Kidney capillary endothelial cell (primary cell): ENCODE measurements at regions not wholly inside any gene's neighbourhood (a gene's known extent, or its start where the extent isn't known, plus 50 kb on each side); places are given as distances from the start of the nearest gene placed in this dataset.

ENCODE experiments used
- DNase-seq: peaks from one replicate; pipeline ENCODE4 v3.0.0-alpha.2; 2018; ENCODE audit warnings: low spot score

DNA sequence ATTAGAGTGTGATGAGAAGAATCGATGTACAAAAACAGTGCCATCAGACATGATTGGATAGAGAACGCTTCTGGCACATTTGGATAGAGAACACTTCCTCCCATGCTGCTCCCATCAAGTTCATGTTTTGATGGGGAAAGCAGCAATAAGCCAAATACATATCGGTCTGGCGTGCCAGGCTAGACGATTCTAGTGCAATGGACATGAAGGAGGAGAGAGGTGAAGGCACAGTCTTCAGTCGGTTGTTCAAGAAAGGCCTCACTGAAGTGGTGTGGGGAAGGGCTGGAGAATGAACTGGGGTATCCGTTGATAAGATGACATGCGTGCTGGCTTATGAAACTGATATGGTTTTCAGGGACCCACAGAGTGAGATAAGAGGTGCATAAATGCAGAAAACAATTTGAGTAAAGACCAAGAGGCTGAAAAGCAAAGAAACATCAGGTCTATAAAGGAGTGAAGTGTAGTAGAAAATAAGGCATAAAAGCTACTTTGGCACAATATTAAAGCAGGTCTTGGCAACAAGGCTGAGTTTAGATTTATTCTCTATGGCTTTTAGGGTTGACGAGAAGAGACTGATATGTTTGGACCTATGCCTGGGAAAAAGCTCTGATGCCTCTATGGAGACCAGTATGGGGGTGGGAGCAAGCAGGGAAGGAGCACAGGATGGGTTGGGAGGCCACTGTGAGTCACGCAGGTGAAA, 117.6 kb upstream of the PIEZO2 start:
- no peak for DNase-seq

DNA sequence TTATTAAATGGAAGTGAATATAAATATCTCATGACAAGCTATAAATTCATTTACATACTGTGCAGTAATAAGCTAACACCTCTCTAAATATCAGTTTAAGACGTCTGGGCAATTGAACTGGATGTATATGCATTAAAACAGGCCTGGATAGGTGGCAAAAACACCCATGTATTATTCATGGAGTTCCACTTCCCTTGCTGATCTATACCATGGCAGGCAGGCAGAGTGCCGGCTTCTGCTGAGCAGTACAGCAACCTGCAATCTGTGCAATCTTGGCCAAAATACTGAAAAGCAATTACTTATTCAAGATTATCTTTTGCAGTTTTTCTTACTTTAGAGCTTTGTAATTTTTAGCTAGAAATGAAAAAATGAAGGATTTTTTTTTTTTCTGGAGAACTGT, 112.1 kb upstream of the PIEZO2 start:
- no peak for DNase-seq

DNA sequence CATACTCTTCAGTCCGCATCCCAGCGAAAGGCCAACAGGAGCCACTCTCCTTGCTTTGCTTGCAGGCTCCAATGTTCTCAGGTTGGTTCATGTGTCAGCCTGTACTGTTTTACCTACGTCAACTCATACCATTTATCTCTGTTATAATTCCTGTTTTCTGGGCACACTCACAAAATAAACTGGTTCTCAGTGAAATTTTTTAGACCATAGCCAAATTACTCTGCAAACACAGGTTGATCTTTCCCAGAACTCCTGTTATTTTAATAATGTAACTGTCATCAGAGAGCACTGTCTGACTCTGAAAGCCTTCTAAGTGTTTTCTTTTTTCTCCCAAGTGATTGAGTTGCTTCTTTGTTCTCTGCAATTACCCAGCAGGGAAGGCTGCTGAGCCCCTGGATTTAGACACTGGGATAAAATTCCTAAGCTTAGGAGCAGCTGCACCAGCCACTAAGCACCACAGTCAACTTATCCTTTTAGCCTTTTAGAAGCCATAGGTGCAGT, 111.6 kb upstream of the PIEZO2 start:
- no peak for DNase-seq

DNA sequence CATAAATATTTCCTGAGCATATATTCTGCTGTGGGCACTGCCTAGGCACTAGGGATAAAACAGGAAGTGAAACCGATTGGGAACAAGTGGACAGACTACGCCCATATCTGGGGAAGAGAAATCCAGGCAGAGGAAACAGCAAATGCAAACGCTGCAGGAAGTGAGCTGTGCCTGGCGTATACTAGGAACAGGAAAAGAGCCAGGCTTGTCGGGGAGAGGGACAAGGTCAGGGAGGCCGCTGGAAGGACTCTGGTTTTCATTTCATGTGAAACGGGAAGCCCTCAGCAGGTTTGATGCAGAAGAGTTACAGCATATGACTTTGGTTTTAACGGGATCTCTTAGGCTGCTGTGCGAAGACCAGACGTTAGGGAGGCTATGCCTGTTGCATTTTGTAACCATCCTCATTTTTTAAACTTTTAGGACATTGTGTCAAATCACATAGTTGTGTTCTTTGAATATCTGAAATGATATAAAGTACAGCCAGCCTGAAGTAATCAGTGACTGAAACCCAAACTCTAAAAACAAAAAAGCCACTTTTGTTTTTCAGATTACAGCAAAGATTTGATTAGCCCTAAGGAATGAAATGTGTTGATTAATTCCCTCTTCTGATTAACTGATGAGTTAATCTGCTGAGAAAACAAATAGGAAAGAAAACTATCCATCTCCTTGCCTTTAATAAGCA, 110.2 kb upstream of the PIEZO2 start:
- peak; percentile 47 for DNase-seq

DNA sequence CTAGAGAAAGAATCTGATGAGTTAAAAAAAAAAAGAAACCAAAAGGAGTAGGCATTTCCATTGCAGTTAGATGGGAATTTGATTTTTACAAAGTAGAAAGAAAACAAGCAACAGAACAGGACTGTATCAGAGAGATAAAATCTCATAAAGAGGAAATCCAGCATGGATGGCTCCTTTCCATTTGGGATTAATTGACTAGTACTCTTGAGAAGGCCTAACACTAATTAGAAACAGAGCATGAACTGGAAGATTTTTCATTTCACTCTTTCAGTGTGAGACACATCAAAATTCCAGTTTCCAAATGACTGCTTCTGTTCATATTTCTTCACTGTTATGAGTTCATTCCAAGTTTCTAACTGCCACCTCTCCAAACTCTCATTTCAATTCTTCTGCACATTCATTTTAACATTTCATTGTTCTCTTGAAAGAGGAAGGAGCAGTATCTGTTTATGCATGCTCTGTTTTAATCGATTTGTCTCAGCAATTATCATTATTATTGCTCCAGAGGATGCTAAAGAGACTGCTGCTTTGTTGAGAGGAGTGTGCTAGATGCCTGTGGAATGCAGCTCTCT, 108.8 kb upstream of the PIEZO2 start:
- no peak for DNase-seq

DNA sequence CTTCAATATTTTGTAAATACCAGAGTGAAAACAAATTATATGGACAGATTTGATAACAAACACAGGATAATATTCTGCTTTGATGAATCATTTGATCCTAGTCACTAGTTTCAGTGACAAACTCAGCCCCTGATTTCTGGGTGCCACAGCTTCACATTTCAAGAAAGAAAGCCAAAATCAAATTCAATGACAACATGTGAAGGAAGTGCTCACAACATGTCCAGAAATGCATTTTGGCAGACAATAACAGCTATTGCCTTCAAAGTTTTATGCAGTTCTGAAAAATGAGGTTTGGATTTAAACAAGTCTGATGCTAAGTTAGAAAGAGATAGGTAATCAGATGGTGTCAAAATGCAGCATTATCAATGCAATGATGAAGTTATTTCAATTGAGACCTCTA, 106.9 kb upstream of the PIEZO2 start:
- no peak for DNase-seq

DNA sequence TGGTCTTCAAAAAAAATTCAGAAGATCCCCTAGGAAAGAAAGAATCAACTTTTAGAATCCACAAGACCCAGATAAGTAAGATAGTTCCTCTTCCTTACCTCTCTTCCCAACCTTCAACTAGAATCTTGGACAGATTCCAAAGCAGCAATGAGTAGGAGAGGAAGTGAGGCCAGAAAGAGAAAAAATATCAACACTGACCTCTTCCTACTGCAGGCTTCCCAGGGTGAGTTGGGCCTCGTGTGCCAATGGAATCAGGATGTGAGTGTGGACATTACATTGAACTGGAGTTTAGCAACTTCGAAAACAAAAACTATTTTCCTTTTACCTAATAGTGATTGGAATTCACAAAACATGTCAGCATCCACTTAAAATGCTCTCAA, 102.5 kb upstream of the PIEZO2 start:
- DNase-seq, result peak; percentile 50

DNA sequence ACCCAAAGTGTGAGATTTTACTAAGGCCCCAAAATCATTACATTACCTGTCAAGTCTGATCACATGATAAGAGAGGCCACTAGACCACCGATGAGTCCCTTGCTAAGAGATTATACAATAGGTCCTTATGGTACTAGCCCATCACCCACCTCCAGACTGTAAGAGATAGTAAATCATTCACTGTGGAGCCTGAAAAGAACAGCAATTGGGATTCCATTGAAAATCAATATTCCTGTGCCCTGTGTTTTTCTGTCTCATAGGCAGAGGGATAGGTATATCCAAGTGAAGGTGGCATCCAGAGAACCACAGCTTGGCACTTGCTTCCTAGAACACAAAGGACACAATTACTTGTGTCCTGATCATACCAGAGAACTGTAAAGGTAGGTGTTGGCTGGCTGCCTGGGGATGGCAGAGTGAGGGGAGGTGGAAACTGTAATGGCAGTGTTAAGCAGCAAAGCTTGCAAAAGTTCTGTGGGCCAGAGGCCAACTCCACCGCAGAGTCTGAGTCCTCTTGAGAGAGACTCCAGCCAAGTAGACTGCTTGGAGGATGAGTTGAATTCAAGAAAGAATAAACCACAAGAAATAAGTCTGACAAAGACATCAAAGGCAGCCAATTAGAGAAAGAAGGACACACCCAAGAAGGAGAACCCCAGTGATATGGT, 102.0 kb upstream of the PIEZO2 start:
- no peak for DNase-seq

DNA sequence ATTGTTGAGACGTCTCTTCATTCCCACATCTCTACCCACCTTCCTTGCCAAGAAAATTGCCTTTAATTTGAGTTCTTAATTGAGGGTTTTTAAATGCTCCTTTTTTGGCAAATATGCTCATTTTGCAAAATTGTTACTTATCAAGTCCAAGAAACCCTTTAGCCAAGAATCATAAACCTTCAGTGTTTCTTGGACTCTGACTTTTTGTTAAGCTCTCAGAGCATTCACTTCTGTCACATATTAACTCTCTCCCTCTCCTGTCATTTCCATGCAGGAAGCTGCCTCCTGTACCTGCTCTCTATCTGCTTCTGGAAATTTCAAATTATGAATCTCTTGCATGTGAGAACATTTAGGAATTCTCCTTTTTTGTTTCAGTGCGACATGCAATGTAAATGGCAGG, 100.0 kb upstream of the PIEZO2 start:
- DNase-seq, result no peak

DNA sequence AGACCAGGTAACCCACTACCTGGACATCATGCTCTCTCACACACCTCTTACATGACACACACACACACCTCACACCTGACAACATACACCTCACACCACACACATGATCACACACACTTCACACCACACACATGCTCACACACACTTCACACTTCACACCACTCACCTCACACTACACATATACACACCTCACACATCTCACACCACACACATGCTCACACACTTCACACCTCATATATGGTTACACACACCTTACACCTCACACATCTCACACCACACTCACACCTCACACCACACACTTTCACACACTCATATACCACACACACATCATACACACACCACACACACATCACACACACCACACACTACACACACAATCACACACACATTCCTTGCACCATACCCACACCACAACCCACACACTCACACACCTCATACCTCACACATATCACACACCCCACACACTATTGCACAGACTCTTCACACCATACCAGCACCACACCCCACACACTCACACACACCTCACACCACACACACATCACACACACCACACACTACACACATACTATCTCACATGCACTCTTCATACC, 98.1 kb upstream of the PIEZO2 start:
- DNase-seq, result no peak

DNA sequence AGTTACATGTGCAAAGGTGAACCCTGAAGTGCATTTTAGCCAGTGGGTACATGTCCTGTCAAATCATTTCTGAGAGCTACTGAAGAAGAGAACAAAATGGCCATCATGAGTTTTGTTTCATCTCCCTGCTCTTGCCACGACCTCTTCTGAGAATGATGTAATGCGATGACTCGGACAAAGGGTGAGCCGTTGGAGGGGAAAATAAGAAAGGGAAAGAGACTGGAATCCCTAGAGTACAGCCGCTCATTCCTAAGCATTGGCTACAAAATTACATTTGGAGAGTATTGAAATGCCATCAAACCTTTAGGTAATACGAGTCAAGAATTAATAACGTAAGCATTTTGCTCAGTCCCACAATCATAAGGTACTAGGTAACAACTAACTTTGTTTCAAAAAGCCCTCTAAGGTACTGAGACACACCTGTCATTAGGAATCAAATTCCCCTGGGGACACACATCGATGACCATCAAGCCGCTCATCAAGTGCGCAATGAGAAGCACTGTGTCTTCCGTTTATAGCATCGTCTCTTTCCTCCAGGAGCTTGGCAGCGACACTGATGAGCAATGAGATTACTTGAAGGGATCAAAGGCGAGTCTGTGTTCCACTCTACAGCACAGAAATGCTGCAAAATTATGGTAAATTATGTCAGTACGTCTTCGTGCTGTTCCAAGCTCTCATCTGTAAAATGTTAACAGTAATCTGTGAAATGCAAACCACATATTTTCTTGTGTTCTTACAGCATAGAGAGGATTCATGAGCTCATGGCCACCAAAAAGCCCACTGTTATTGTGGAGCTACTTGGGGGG, 97.3 kb upstream of the PIEZO2 start:
- no peak for DNase-seq

DNA sequence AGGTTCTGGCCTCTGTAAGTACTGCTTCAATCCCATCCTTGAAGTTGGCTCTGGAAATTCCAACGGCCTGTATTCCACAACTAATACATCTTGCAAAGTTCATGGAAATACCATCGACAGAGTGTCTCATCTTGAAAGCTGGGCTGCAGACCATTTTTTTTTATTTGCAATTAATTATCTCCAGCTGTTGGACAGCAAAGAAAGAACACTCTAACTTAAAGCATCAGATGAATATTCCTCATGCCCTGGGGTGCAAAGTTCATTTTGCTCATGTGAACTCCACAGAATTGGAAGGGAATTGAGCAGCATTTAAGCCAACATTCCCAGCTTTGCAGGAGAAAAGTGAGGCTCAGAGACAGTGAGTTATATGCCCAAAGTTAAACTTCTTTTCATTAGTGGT, 96.5 kb upstream of the PIEZO2 start:
- DNase-seq, result no peak

DNA sequence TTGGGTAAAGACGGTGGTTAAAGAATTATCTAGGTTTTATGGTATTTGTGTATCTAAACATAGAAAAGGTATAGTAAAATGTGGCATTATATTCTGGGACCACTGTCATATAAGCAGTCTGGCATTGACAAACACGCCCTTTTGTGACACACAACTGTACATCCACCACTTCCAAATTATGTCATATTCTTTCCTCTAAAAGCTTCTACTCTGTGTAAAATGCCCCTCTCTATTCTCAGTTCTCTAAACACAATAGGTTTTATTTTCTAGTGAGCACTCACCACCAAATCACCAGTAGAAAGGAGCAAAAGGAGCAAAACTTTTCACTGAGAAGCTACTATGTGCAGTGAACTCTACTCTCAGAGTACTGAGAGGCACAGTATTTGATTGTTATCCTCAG, 88.1 kb upstream of the PIEZO2 start:
- no peak for DNase-seq

DNA sequence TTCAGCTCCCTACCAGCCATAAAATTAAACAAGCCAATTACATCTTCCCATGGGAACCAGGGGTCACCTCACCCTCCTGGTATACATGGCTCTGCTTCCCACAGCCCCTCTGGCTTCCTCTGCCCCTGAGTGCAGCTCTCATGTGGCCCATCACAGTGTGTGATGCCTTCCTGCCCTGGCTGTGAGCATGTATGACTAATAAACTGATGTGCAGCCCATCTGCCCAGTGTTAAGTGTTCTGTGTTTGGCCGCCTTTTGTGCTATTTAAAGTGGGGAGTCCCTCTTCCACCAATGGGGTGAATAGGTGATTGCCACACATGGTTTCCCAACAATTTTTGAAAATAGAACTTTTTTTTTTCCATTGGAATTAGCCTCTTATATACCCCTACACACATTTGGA, 87.7 kb upstream of the PIEZO2 start:
- no peak for DNase-seq

DNA sequence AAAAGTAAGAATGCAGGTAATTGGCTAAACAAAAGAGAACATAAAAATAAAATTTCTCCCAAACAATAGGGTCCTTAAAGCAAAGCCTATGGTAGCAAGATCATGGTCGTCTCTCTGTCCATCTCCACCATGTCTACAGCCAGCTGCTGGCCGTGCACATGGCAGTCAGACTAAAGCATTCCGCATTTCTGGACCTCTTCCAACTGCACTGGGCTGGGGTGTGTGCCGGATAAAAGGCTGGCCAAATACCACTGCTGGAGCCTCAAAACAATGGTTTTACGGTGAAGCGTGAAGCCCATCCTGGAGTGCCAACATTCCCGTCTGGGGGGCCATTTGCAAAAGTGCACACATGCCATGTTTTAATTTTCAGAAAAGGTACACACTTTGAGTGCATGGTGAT, 74.8 kb upstream of the PIEZO2 start:
- DNase-seq, result no peak

DNA sequence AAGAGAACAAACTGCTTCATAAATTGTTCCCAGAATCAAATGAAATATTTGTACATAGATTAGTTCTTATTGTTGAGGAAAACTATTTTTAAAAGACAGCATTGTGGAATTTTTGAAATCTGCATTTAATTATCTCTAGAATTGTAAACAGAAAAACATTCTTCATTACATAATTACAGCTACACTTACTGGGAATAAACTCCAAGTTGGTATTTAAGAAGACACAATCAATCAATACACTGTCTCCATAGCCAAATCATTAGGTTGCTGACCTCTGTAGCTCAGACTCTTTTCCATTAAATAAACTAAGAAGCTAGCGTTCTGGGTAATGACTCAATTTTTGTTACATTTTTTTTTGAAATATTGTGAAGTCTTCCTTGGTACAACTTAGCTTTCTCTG, 70.2 kb upstream of the PIEZO2 start:
- no peak for DNase-seq

DNA sequence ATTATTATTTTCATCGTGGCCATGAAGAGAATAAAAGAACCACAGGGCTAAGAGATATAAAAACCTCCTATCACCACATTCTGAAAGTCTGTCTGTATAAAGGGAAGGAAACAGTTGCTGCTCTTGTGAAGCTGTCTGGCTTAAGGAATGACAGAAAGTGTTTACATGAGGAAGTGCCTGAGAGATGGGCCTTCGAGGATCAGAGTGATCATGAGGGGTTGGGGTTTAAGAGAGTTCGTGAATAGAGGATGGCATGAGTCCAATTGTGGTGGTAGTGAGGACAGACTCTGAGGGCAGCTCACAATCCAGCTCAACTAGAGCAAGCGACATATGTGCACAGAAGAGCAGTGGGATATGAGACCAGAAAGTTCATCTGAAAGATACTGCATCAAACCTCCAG, 65.8 kb upstream of the PIEZO2 start:
- no peak for DNase-seq

DNA sequence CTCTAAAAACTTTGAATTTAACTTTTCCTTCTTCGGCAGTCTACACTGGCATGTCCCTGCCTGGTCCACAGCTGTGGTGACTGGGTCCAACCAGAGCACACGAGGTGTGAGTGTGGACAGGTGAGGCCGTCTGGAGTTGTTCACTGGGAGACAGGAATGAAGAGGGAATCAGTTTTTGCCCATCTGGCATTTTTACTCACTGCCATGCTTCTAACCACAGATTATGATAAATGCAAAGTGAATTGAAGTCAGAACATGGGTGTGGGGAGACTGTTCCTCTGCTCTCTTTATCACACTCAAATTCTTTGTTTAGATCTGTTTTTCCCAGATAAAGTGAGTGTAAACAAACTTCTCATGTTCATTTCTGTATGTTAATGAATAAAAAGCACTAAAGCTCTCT, 54.7 kb upstream of the PIEZO2 start:
- DNase-seq, result no peak

DNA sequence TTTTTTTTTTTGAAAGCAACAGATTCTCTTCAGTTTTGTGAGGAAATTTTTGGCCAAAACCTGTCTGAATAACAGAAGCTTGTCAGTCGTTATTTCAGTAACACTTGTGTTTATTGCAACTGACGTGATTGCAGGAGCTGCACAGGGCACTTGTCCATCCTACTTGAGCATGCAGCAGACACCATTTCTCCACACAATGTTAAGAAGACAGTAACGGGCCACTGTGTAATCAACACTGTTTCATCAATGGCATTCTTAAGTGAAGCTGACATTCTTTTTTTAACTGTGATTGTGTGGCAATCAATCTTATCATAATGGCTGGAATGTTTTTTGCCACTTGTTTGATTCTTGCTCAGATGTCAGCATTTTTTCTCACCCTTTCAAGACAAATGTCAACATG, 50.1 kb upstream of the PIEZO2 start:
- DNase-seq, result no peak
